Transverse colon (tissue), 4 donors: ENCODE measurements at regions not wholly inside any gene's neighbourhood (a gene's known extent, or its start where the extent isn't known, plus 50 kb on each side); places are given as distances from the start of the nearest gene placed in this dataset.

Source experiments
- CTCF ChIP-seq, 5 experiments: fragments of 200-600 bp in 3 of 5; fragments of 450-650 bp in 2 of 5; sonication (generic) in 3 of 5; IDR thresholded peaks; 1 replicate in 2 of 5; 2 replicates in 3 of 5; pipeline ENCODE4 v1.5.1; 2016 to 2017; ENCODE audit warnings: antibody characterized with exemption in 5 of 5, inconsistent platforms in 3 of 5, mild to moderate bottlenecking in 2 of 5, moderate library complexity in 1 of 5
- EP300 ChIP-seq: sonication (generic); formaldehyde crosslinking; IDR thresholded peaks from one replicate; pipeline ENCODE4 v1.6.1; 2017; ENCODE audit warnings: antibody characterized with exemption, low read depth
- POLR2A ChIP-seq: fragments of 450-650 bp; IDR thresholded peaks from one replicate; pipeline ENCODE4 v1.6.1; 2016; ENCODE audit warnings: antibody characterized with exemption, mild to moderate bottlenecking, moderate library complexity
- POLR2AphosphoS5 ChIP-seq, 3 donors: sonication (generic); formaldehyde crosslinking; IDR thresholded peaks; one replicate each; pipeline ENCODE4 v1.6.1; 2016; ENCODE audit warnings: antibody characterized with exemption in 3 of 3

GRCh38 chr3:144692488-144692887 lies 720.9 kb downstream of the DIPK2A start:
- no peak for TF ChIP-seq CTCF (IDR thresholded peaks at IDR 0.05)
- no peak for TF ChIP-seq POLR2AphosphoS5 (IDR thresholded peaks at IDR 0.05)
- no peak for TF ChIP-seq POLR2A
- TF ChIP-seq EP300 = no peak
